Nephron progenitor cell (in vitro differentiated cells): ENCODE measurements at regions not wholly inside any gene's neighbourhood (a gene's known extent, or its start where the extent isn't known, plus 50 kb on each side); places are given as distances from the start of the nearest gene placed in this dataset.

Source experiments
- DNase-seq: peaks from one replicate; pipeline ENCODE4 v3.0.0; 2021
- H3K27ac Mint-ChIP-seq: 2 replicates; pipeline ENCODE4 v1.8.0; 2021; ENCODE audit warnings: mild to moderate bottlenecking, moderate library complexity, mixed read lengths
- H3K27me3 Mint-ChIP-seq: 2 replicates; pipeline ENCODE4 v1.8.0; 2021; ENCODE audit warnings: mild to moderate bottlenecking, low read depth, mixed read lengths; ENCODE audit not compliant: poor library complexity
- H3K36me3 Mint-ChIP-seq: 2 replicates; pipeline ENCODE4 v1.8.0; 2021; ENCODE audit warnings: low read depth, mixed read lengths
- H3K4me1 Mint-ChIP-seq: 2 replicates; pipeline ENCODE4 v1.8.0; 2021; ENCODE audit warnings: mixed read lengths
- H3K4me3 Mint-ChIP-seq: 2 replicates; pipeline ENCODE4 v1.8.0; 2021; ENCODE audit warnings: mild to moderate bottlenecking, moderate library complexity, mixed read lengths
- H3K9me3 Mint-ChIP-seq: 2 replicates; pipeline ENCODE4 v1.8.0; 2021; ENCODE audit warnings: mild to moderate bottlenecking, moderate library complexity, mixed read lengths
- TF ChIP-seq, protein P1 (sequence below): fragments of 200-600 bp; sonication (generic); IDR thresholded peaks from 2 replicates; pipeline ENCODE4 v1.5.0; 2021; ENCODE audit warnings: antibody characterized with exemption

DNA sequence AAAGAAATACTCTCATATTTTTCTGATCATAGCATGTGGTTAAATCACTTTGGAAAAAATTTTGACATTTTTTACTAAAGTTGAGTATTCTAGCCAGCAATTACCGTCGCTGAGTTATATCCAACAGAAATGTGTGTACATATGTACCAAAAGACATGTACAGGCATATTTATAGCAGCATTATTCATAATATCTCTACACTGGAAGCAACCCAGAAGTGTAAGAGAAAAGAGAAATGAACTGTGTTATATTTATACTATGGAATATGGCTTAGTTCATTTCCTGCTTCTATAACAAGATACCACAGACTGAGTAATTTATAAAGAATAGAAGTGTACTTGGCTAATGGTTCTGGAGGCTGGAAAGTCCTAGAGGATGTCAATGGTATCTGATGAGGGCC, 474.0 kb upstream of the GJE1 start:
- Mint-ChIP-seq H3K4me1 (no peaks in the 10 kb centered on the region), H3K27ac (no peak overlapping the region), H3K9me3 (no peaks in the 10 kb centered on the region), H3K36me3 (no peaks in the 10 kb centered on the region), H3K4me3 (no peak overlapping the region), H3K27me3 (no peaks in the 10 kb centered on the region)
- DNase-seq, result no peak
- TF ChIP-seq, protein P1, sequence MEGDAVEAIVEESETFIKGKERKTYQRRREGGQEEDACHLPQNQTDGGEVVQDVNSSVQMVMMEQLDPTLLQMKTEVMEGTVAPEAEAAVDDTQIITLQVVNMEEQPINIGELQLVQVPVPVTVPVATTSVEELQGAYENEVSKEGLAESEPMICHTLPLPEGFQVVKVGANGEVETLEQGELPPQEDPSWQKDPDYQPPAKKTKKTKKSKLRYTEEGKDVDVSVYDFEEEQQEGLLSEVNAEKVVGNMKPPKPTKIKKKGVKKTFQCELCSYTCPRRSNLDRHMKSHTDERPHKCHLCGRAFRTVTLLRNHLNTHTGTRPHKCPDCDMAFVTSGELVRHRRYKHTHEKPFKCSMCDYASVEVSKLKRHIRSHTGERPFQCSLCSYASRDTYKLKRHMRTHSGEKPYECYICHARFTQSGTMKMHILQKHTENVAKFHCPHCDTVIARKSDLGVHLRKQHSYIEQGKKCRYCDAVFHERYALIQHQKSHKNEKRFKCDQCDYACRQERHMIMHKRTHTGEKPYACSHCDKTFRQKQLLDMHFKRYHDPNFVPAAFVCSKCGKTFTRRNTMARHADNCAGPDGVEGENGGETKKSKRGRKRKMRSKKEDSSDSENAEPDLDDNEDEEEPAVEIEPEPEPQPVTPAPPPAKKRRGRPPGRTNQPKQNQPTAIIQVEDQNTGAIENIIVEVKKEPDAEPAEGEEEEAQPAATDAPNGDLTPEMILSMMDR, result no peak

GRCh38 chr6:141657812-141658211, 474.9 kb upstream of the GJE1 start:
- TF ChIP-seq, protein P1, result no peak
- H3K9me3 Mint-ChIP-seq, result no peaks in the 10 kb centered on the region
- no peak for DNase-seq
- H3K27me3 Mint-ChIP-seq, result no peaks in the 10 kb centered on the region
- no peaks in the 10 kb centered on the region for H3K4me1 Mint-ChIP-seq
- H3K36me3 Mint-ChIP-seq, result no peaks in the 10 kb centered on the region
- no peak overlapping the region for H3K4me3 Mint-ChIP-seq
- H3K27ac Mint-ChIP-seq, result no peak overlapping the region

GRCh38 chr6:141653590-141653989, 479.1 kb upstream of the GJE1 start:
- no peaks in the 10 kb centered on the region for H3K4me1 Mint-ChIP-seq
- H3K9me3 Mint-ChIP-seq, result no peaks in the 10 kb centered on the region
- no peak for DNase-seq
- no peaks in the 10 kb centered on the region for H3K36me3 Mint-ChIP-seq
- no peaks in the 10 kb centered on the region for H3K27me3 Mint-ChIP-seq
- H3K4me3 Mint-ChIP-seq, result no peak overlapping the region
- no peak overlapping the region for H3K27ac Mint-ChIP-seq
- TF ChIP-seq, protein P1, result no peak

DNA sequence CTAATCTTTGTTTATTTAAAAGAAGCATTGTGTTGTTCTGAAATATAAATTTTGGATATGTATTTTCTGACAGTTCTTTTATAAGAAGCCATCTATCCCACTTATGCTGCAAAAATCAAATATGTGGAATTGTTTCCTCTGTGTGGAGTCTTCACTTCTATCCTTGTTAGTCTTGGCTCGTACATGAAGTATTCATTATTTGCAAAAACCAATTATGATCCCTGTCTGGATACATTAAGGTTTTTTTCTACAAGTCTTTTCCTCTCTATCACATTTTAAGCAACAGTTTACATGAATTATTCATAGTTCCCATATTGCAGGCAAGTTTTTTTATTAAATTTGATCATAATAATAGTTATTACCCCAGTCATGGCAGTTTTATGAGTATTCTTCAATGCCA, 490.8 kb upstream of the GJE1 start:
- no peaks in the 10 kb centered on the region for H3K4me1 Mint-ChIP-seq
- no peak overlapping the region for H3K4me3 Mint-ChIP-seq
- no peak for DNase-seq
- H3K36me3 Mint-ChIP-seq, result no peaks in the 10 kb centered on the region
- H3K9me3 Mint-ChIP-seq, result no peaks in the 10 kb centered on the region
- no peak overlapping the region for H3K27ac Mint-ChIP-seq
- TF ChIP-seq, protein P1, result no peak
- no peaks in the 10 kb centered on the region for H3K27me3 Mint-ChIP-seq

DNA sequence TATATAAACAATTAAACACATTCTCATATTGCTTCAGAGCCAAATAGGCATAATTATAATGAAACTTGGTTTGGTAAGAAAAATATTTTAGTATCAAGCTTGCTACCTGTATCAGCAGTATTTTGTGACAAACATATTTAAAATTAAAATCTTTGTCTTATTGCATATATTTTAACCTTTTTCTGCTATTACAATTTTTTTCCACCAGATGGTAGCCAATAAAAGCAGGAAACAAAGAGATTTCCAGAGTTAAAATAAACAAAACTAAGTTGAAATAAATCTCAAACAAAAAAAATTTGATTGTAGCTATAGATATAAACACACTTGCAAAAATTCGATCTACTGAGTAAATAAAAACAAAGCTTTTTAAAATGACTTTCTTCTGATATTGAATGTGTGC, 491.3 kb upstream of the GJE1 start:
- Mint-ChIP-seq H3K27me3 (no peaks in the 10 kb centered on the region), H3K27ac (no peak overlapping the region), H3K4me3 (no peak overlapping the region), H3K4me1 (no peaks in the 10 kb centered on the region), H3K9me3 (no peaks in the 10 kb centered on the region), H3K36me3 (no peaks in the 10 kb centered on the region)
- DNase-seq, result no peak
- TF ChIP-seq, protein P1, result no peak

- Mint-ChIP-seq H3K27ac (no peak overlapping the region), H3K4me1 (no peaks in the 10 kb centered on the region), H3K9me3 (no peaks in the 10 kb centered on the region), H3K27me3 (peaks cover 4% of the 10 kb centered on the region), H3K36me3 (no peaks in the 10 kb centered on the region), H3K4me3 (no peak overlapping the region)
- TF ChIP-seq, protein P1, result no peak
- no peak for DNase-seq
These were observed 497.1 kb upstream of the GJE1 start for GRCh38 chr6:141635621-141636020.
